Activated CD4-positive, CD25-positive, alpha-beta regulatory T cell treated with anti-CD3 and anti-CD28 coated beads, Interleukin-2, amount 50 U/mL, for 16 hours (primary cell): ENCODE measurements at regions not wholly inside any gene's neighbourhood (a gene's known extent, or its start where the extent isn't known, plus 50 kb on each side); places are given as distances from the start of the nearest gene placed in this dataset.

Experiments used
- DNase-seq: peaks from one replicate; pipeline ENCODE4 v3.0.0-alpha.2; 2020; ENCODE audit warnings: low read depth, low spot score

DNA sequence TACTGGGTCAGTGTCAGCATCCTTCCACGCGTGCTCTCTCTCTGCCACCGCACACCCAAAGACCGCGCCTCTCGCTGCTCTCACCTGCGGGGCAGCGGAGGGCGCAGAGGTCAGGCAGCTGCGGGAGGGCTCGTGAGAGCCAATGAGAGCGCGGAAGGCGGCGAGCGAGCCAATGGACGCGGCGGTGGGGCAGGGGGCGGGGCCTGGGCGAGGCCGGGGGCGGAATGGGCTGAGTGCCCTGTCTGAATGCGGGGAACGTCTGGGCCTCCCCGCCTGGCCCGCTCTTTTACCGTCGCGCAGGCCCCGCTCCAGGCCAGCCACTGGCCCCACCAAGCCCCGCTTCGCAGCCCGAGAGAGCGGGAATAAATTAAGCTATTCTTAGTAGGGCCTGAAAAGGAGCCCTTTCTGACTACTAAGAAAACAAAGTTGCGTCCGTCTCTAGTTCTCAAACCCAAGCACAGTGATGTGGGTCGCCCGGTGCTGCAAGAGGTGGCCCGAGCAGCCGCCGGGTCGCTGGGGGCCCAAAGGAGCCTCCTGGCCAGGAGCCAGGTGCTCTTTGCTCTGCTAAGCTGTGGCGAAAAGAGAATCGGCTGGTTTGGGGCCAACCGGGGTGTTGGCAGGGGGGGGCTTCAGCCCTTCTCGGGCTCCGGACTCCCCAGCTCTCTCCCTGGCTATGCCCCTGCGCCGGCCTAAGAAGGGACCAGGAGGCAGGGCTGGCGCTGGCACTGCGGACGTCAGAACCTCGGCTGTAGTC lies 81.1 kb upstream of the GLI2 start:
- DNase-seq: no peak

DNA sequence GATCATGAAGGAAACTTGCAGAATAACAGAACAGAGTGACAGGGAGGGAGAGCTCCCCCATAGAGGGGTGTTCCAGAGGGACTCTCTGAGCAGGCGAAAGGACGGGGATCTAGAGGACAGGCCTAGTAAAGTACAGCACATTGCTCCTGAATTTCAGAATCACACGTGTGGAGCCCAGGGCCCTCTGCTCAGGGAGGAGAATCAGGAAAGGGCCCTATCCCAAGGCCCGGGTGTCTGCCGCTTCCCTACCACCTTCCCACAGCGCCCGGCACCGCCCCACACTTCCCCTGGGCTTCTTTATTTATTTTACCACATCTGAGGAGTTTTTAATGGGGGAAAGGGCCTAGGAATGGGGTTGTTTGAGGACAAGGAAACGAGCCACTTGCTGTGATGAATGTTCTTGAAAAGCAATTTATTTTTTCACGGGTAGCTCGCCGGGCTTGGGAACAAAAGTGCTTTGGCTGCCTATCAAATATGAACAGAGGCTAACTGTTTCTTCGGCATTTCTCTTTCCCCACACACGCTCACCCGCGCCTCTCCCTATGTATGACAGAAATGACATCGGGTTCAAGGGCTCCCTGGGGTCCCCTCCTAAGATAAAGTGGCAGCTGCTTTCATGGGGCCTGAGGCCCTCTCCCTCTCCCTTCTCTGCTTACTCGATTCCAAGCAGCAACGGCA lies 79.3 kb upstream of the GLI2 start:
- DNase-seq: no peak

DNA sequence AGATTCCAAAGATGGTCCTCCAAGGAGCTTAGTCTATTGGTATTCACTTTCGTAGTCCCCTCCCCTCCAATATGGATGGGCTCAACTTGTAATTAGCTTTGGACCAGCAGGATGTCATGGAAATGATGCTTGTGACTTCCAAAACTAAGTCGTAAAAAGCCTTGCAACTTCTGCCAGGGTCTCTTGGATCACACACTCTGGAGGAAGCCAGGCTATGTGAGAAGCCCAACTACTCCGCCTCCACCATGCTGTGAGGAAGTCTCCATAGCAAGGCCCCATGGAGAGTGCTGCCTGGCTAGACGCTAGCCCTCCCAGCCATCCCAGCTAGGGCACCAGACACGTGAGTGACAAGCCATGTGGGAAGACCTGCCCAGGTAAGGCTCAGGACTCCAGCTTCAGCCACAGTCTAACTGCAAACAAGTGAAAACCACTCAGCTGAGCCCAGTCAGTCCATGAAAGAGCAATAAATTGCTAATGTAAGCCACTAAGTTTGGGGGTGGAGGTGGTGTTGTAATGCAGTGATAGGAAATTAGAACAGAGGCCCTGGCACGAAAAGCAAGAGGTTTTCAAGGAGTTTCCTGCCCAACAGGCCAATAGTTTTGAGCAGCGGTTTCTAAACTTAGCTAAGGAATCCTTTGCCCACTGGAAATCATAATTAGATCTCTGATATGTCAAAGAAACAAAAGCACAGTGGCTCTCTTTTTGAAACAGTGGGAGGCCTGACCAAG lies 77.5 kb upstream of the GLI2 start:
- no peak for DNase-seq

DNA sequence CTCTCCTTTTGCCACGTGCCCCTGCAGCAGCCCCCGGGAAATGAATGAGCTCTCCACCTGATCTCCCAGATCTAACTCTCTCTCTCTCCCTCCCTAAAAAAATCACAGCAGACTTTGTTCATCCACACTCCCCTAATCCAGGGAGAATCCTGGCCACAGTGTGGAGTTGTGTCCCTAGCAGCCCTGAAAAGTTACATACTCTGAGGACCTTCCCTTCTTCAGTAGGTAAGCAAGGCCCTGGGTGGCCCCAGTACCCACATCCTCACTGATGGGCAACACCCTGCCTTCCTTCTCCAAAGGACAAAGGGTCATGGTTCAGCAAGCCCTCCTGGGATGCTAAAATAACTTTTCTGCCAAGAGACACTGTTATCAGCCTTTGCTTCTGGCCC lies 76.9 kb upstream of the GLI2 start:
- no peak for DNase-seq

DNA sequence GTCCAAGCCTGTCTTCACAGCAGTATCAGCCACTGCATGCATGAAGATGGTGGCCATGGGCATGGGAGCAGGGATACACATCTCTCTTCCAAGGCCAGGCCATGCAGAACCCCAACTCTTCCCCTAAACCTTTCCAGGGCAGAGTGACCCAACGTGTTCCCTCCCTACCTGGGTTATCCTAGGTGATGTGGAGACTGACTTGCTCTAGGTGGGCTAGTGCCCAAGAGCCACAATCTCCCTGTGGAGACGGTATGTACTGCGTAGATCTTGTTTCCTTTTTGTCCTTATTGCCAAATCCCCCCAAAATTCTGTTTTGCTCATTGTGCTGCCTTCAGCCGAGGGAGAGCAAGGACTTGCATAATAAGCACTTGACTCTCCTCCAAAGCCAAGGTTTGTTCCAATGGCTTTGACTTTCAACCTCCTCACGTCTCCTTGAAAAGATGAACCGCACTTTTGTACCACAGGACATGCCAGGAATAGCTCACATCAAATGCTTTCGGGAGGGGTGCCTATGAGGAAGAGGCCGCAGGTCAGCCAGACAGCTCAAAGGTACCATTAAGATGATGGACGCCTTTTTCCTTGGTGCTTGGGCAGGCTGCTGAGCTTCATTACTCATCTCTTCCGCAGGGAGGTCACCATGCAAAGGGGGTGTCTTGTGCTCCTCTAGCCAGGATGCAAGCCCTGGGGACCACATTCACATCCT lies 76.2 kb upstream of the GLI2 start:
- DNase-seq: no peak

DNA sequence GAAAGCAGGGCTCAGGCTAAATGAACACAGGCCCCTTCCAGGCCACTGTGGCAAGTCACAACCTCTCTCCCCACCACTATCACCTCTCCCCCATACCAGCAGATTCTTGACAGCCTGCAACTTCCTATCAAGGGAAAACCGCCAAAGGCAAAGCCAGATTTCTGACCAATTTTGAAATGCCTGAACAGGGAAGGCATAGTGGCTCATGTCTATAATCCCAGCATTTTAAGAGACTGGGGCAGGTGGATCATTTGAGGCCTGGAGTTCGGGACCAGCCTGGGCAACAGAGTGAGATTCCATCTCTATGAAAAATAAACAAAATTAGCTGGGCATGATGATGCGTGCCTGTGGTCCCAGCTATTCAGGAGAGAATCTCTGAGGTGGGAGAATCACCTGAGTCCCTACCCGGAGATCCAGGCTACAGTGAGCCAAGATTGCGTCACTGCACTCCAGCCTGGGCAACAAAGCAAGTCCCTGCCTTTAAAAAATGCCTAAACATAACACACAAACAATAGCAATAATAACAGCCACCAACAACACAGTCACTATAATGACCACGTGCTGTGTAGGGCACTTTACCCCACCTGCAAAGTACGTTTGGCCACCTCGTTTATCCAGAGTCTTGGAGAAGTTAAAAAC lies 75.5 kb upstream of the GLI2 start:
- no peak for DNase-seq

DNA sequence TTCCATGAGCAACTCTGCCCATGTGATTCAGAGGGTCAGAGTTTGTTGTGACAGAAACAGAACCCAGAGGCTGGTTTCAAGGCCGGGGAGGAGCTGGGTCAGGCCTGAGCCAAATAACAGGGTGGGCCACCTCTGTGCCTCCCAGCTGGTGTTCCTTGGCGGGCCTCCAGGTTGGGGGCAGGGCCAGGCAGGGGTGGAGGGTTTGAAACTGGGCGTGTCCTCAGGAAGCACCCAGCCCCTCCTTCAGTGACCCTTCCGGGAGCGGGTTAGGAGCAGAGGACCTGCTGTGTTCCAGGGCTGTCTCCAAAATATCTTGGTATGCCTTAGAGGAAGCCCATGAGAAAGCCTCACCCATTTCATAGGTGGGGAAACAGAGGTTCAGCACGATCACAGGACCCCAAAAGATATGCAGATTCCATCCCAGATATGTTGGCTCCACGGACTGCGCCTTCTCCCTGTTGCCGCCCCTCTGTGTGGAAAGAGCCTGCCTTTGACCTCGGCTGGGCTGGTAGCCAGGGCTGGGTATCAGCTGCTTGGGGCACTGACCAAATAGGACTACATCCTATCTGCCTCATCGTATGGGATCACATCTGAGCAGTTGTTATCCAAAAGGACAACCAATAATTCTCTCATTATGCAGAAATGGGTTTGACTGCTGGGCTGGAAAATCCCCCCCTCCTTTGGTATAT lies 74.8 kb upstream of the GLI2 start:
- no peak for DNase-seq

DNA sequence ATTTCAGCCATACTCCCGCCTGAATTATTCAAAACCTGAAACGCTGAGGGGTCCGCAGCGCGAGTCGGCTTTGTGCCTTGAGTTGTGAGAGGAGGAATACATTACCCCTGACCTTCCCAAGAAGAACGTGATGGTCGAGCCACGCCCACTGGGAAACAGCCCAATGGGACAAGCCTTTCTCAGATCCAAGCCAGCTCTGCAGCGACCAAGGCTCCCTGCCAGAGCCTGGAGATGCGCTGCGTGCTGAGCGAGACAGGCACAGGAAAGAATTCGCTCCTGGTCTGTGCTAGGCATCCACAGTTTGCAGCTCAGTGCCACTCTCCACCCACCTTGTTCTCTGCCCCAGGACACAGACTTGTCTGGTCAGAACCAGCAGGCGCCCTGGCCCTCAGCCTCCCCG lies 74.1 kb upstream of the GLI2 start:
- DNase-seq: no peak

DNA sequence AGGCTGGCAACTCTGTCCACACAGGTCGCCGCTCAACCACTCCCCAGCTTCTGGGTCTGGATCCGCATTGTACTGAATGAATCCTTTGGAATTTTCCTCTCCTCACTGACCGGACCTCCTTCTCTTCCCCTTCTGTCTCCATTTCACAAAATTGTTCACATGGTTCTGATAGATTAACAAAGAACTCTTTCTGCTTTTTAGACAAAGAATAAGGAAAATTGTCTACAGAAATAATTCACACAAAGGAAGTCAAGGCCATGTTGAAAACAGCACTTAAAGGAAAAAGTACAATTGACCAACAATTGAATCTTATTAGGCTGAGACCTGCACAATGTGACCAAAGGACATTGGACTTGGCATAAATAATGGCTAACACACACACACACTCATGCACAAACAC lies 73.6 kb upstream of the GLI2 start:
- DNase-seq: no peak

DNA sequence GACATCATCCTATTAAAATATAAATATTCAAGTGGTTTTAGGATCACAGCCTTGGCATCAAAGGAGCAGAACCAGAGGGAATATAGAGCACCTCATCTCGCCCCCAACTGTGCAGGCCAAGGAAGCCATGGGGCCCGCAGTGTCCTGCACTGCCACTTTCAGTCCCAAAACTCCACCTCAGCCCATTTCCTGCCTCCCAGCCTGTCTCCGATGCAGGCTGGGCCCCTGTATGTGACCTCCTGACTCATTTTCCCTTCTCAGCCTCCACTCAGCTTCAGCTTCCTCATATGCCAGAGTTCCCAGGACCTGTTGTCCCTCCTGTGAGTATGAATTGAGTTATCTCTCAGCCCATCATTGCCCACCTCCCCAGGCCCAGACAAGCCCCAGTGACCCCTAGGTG lies 72.9 kb upstream of the GLI2 start:
- DNase-seq: no peak

DNA sequence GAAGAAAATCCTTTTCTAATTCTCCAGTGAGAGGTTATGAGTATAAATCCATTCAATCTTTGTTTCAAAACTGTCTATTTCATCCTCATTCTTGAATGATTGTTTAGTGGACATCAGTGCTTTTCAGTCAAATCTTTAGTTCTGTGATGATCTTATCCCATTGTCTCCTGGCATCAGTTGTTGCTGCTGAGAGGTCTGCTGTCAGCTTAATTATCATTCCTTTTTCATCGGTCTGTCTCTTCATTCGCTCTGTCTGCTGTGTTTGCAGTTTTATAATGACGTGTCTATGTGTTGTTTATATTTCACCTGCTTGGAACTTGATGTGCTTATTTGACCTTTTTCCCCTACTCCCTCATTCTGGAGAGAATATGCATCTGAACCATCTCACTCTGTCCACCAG lies 69.2 kb upstream of the GLI2 start:
- DNase-seq: no peak

DNA sequence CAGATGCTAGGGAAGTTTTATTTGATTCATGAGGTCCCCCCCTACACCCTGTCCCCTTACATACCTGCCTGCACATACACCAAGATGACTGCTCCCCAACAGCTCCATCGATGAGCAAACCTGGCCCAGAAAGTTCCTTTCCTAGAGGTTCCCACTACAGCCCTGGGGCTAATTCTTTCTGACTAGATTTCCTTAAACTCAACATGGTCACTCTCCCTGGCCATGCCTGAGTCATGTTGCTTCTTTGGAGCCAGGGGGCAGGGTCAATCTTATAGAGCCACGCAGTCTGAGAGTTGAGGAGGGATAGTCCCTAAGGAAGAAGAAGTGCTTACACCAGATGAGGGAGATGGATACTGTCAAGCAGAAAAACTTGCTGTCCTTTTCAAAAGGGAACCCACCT lies 67.7 kb upstream of the GLI2 start:
- DNase-seq: no peak

DNA sequence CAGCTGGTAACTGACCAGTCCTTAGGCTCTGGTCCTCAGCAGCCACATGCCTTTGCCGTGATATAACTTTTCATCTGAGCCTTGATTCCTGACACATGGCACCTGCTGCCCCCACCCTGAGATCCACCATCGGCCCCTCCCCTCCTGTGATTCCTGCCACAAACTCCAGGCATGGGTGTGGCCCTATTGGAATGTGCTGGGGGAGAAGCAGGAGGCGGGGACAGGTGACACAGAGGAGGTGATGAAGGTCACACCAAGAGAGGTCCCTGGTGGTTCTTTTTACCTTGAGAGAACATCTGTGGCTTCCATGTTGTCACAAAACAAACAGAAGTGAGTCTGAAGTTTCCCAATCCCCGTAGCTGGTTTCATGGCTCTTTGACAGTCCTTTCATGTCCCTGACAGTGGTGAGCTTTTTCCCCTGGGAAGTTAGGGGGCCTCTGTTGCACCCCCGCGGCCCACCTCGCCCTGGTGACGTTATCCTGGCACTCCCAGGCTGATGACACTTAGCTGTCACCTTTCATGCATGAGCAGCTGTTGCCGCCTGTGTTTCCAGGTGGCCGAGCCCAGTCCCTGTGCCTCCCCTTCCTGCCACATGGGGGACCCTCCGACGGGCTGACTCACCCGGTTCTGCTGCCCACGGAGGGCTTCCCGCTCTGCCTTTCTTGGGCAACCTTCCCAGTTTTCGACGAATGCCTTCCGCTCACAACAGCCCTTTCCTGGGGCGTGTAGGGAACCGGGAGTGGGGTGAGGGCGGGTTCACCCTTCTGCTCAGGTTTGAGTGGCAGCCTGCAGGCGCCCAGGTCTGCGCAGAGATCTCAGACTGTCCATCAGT lies 66.3 kb upstream of the GLI2 start:
- no peak for DNase-seq

DNA sequence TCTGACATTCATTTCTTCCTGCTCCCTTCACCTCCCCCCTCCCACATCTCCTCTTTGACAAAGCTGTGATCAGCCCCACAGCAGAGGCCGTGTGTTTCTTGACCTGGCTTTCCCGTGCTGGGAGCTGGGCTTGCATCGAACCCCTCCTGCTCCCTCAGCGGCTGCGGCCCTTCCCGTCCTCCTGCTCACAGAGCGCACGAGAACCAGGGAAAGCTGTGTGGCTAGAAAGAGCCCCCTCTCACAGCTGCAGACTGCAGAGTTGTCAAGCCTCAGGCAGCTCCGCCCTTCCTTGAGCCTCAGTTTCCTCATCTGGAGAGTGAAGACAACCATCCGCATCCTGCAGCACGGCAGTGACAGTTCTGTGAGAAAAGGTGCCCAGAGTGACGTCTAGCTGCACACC lies 65.7 kb upstream of the GLI2 start:
- no peak for DNase-seq

DNA sequence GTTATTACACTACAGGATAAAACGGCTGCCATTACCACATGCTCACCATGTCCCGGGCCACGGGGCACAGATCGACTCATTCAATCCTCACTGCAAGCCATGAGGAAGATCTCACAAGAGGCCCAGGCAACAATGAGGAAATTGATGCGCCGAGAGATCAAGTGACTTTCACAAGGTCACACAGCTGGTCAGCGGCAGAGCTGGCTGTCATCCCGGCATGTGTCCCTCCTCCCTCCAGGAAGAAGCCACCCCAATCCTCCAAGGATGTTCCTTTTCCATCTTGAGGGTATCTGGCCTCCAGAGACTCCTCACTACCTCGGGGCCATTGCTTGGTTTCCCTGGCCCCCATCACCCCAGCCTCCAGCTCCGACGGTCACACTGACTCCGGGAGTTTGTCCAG lies 65.3 kb upstream of the GLI2 start:
- no peak for DNase-seq

DNA sequence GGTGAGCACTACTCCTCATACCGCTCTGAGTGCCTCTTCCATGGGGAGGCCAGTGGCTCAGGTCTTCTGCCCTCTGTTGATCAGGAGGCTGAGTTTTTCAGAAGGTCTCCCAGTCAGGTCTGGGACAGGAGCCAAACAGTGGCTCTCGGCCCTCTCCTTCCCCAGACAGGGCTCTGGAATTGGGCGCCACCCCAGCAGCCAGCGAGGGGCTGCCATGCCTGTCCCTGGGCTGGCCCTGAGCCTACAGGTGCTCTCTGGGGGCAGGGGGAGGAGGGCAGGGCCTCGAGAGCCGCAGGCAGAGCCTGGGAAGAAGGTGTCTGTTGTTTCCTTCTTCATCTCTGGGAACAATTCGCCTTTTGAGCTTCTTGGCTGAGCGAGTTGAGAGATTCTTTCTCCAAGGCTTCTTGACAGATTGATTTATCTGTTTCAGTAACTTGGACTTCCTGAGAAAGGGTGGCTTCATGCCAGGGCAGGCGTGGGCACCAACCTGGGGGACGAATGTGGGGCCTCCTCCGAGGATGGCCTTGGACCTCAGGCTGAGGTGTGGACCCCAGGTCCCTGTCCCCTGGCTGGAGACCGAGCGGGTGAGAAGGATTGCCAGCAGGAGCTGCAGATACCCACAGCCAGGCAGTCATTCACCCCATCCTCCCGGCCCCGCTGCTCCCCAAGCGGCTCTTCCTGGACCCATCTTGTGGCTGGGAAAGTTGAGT lies 64.7 kb upstream of the GLI2 start:
- no peak for DNase-seq

DNA sequence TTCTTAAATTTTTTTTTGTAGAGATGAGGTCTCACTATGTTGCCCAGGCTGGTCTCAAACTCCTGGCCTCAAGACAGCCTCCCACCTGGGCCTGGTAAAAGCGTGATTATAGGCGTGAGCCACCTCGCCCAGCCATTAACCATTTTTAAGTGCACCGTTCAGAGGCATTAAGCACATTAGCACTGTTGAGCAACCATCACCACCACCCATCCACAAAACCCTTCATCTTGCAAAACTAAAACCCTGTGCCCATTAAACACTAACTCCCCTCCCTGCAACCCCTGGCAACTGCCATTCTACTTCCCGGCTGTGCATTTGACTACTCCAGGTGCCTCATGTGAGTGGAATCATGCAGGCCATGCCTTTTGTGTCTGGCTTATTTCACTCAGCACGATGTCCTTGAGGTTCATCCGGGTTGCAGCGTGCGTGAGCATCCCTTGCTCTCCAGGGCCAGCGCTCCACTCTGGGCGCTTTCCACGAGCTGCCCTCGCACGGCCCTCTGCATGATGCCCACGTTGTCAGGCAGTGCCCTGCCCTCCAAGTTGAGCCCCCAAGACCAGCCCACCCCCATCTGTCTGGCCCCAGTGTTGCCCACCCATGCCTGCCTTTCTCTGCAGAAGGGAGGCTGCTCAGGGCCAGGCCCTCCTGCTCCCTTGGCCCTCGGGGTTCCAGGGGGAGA lies 63.0 kb upstream of the GLI2 start:
- no peak for DNase-seq

DNA sequence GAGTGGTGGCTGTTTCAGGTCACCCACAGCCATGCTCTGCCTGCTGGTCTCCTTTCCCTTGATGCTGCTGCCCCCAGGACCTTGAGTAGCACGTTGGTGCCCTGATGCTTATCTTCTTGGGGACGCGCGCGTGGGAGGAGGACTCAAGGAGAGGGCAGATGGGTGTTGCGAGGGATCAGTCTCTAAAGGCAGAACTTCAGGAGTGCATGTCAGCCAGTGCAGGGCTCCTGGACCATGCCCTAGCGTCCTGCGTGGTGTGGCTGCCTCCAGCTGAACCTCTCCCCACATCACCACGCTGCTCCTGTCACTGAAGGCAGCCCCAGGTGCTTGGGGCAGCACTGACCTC lies 62.5 kb upstream of the GLI2 start:
- no peak for DNase-seq

DNA sequence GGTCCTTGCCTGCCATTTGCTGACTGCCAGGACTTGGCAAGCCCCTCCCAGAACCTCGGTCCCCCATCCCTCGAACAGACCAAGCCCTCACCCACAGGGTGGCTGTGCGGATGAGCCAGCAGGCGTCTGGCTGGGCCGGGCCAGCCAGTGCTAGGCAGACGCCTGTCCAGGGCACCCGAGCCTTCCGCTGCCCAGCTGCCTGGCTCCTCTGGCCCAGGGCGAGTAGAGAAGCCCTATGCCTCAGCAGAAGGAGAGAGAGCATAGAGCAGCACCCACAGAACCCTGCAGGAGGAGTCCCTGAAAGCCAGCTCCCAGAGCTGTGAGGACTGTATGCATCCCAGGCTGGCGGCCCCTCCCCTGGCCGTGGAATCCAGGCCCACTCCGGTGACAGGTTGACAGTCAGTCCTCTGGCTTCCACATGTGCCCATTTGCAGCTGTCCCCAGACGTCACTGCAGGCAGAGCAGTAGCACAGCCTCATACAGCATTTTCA lies 62.1 kb upstream of the GLI2 start:
- DNase-seq: no peak
